Osteoblast (primary cell): ENCODE measurements at regions not wholly inside any gene's neighbourhood (a gene's known extent, or its start where the extent isn't known, plus 50 kb on each side); places are given as distances from the start of the nearest gene placed in this dataset.
A peak's percentile ranks its signal among the peaks of the same experiment; 100 is the strongest.

Experiments
- DNase-seq: peaks from one replicate; pipeline ENCODE4 v3.0.0; 2011; ENCODE audit warnings: low spot score, mixed read lengths; ENCODE audit not compliant: insufficient read length; ENCODE audit errors: missing footprints
- H2AFZ ChIP-seq: 2 replicates; pipeline ENCODE4 v1.6.0; 2011; ENCODE audit warnings: mild to moderate bottlenecking, low read length
- H3K27ac ChIP-seq: 2 replicates; pipeline ENCODE4 v1.5.1; 2011; ENCODE audit warnings: mild to moderate bottlenecking, low read depth, low read length, moderate library complexity
- H3K27me3 ChIP-seq: 2 replicates; pipeline ENCODE4 v1.6.0; 2012; ENCODE audit warnings: mild to moderate bottlenecking, control low read depth, inconsistent platforms, low read length, moderate library complexity; ENCODE audit not compliant: insufficient read depth
- H3K36me3 ChIP-seq: 2 replicates; pipeline ENCODE4 v1.5.1; 2011; ENCODE audit warnings: mild to moderate bottlenecking, low read length, control low read depth, moderate library complexity; ENCODE audit not compliant: insufficient read depth
- H3K4me1 ChIP-seq: 2 replicates; pipeline ENCODE4 v1.5.1; 2011; ENCODE audit warnings: mild to moderate bottlenecking, low read length, control low read depth, moderate library complexity; ENCODE audit not compliant: insufficient read depth
- H3K4me2 ChIP-seq: 2 replicates; pipeline ENCODE4 v1.6.0; 2011; ENCODE audit warnings: mild to moderate bottlenecking, low read length; ENCODE audit not compliant: insufficient read depth
- H3K4me3 ChIP-seq: fragments of 200-600 bp; sonication (generic); 3 replicates; pipeline ENCODE4 v1.5.1; 2012; ENCODE audit warnings: mild to moderate bottlenecking, low read length, inconsistent platforms; ENCODE audit not compliant: insufficient read depth
- H3K79me2 ChIP-seq: 2 replicates; pipeline ENCODE4 v1.6.0; 2012; ENCODE audit warnings: mild to moderate bottlenecking, low read length, control low read depth, inconsistent platforms; ENCODE audit not compliant: insufficient read depth
- H3K9me3 ChIP-seq: 2 replicates; pipeline ENCODE4 v1.5.1; 2011; ENCODE audit warnings: low read depth, low read length, control low read depth
- H4K20me1 ChIP-seq: 2 replicates; pipeline ENCODE4 v1.6.0; 2012; ENCODE audit warnings: mild to moderate bottlenecking, low read length, control low read depth; ENCODE audit not compliant: insufficient read depth
- TF ChIP-seq, protein P1 (sequence below): IDR thresholded peaks from 2 replicates; pipeline ENCODE4 v1.5.1; 2011; ENCODE audit warnings: mild to moderate bottlenecking, low read depth, low read length, moderate library complexity; ENCODE audit errors: extremely low read depth

DNA sequence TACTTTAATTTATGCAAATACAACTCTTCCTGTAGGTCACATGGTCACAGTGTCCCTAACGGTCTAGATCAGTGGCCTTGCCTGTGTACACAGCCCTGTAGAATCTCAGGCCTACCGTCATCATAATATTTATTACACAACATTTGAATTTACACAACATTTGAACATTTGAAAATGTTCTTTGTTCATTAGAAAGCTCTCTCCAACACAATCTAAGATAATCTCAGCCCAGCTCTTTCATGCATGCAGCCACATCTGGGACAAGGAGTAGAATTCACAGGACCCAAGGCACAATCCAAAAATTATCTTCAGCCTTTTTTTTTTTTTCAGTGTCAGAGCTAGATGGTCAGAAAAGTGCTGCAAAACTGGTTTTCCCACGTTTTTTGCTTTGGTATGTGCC is 892.8 kb downstream of the TFAP2A start:
- H3K4me2 ChIP-seq: no peak overlapping the region
- no peak for DNase-seq
- peaks cover 15% of the 10 kb centered on the region for H3K4me1 ChIP-seq
- H2AFZ ChIP-seq: no peak overlapping the region
- no peaks in the 10 kb centered on the region for H3K79me2 ChIP-seq
- no peaks in the 10 kb centered on the region for H3K36me3 ChIP-seq
- no peaks in the 10 kb centered on the region for H4K20me1 ChIP-seq
- H3K27me3 ChIP-seq: no peaks in the 10 kb centered on the region
- TF ChIP-seq, protein P1, sequence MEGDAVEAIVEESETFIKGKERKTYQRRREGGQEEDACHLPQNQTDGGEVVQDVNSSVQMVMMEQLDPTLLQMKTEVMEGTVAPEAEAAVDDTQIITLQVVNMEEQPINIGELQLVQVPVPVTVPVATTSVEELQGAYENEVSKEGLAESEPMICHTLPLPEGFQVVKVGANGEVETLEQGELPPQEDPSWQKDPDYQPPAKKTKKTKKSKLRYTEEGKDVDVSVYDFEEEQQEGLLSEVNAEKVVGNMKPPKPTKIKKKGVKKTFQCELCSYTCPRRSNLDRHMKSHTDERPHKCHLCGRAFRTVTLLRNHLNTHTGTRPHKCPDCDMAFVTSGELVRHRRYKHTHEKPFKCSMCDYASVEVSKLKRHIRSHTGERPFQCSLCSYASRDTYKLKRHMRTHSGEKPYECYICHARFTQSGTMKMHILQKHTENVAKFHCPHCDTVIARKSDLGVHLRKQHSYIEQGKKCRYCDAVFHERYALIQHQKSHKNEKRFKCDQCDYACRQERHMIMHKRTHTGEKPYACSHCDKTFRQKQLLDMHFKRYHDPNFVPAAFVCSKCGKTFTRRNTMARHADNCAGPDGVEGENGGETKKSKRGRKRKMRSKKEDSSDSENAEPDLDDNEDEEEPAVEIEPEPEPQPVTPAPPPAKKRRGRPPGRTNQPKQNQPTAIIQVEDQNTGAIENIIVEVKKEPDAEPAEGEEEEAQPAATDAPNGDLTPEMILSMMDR: no peak
- no peak overlapping the region for H3K27ac ChIP-seq
- no peak overlapping the region for H3K4me3 ChIP-seq
- H3K9me3 ChIP-seq: no peaks in the 10 kb centered on the region

DNA sequence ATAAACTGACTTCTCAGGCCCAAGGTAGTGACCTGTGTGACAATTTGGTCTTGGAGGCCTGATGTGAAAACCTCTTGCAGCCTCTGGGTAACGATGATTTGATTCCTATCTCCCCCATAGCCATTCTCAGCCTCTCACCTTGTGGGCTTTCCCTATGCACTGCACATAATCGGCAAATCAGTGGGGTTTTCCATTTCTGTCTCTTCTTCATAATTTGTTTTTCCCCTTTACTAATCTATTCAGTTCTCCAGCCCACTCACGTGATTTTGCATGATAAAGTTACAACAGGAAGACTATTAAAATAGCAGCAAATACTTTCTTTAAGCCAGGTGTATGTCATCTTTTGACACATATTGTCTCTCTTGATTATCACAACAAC is 893.7 kb downstream of the TFAP2A start:
- TF ChIP-seq, protein P1: no peak
- H3K27ac ChIP-seq: peak overlapping the region; percentile 5
- peaks cover 15% of the 10 kb centered on the region for H3K4me1 ChIP-seq
- H3K4me2 ChIP-seq: peak overlapping the region; percentile 12
- no peak overlapping the region for H3K4me3 ChIP-seq
- no peak overlapping the region for H2AFZ ChIP-seq
- H4K20me1 ChIP-seq: no peaks in the 10 kb centered on the region
- H3K36me3 ChIP-seq: no peaks in the 10 kb centered on the region
- DNase-seq: no peak
- H3K27me3 ChIP-seq: no peaks in the 10 kb centered on the region
- no peaks in the 10 kb centered on the region for H3K79me2 ChIP-seq
- H3K9me3 ChIP-seq: no peaks in the 10 kb centered on the region

DNA sequence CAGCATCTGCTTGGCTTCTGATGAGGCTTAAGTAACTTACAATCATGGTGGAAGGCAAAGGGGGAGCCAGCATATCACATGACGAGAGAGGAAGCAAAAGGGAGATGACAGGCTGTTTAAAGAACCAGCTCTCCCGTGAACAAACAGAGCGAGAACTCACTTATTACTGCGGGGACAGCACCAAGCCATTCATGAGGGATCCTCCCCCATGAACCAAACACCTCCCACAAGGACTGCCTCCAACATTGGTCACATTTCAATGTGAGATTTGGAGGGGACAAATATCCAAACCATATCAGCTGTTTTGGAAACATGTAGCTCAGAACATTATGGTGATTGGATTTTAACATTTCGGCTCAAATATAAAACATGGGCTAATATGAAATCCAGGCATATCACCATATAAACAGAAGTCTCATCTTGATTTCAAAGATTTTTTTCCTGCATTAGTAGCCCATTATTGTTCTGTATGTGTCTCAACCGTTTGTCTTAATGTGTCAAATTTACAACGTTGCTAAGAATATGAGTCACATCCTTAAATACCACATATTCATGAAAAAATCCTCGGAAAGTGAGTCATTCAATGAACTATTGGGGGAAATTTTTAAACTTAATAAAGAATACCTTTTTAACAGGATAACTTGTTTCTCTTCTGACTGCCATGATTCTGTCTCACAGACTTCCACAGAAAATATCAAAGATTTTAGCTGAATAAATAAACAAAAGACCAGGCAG is 894.3 kb downstream of the TFAP2A start:
- Histone ChIP-seq H3K4me3 (no peak overlapping the region), H3K36me3 (no peaks in the 10 kb centered on the region), H3K79me2 (no peaks in the 10 kb centered on the region), H4K20me1 (no peaks in the 10 kb centered on the region), H3K27me3 (no peaks in the 10 kb centered on the region), H3K27ac (peak overlapping the region; percentile 5), H3K4me2 (peak overlapping the region; percentile 39), H3K4me1 (peaks cover 15% of the 10 kb centered on the region), H3K9me3 (no peaks in the 10 kb centered on the region), H2AFZ (peak overlapping the region; percentile 54)
- no peak for DNase-seq
- TF ChIP-seq, protein P1: no peak

DNA sequence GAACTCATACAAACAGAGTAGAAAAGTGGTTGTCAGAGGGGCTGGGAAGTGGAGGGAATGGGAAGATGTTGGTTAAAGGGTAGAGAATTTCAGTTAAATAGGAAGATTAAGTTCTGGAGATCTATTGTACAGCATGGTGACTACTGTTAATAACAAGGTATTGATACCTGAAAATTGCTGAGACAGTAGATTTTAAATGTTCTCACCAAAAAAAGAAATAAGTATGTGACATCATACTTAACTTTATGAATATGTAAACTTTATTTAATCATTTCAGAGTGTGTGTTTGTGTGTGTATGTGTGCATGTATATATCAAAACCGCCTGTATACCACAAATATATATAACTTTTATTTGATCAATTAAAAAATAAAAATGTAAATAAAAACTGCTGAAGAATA is 896.4 kb downstream of the TFAP2A start:
- Histone ChIP-seq H3K4me3 (no peak overlapping the region), H3K4me1 (peaks cover 15% of the 10 kb centered on the region), H2AFZ (no peak overlapping the region), H3K4me2 (no peak overlapping the region), H3K9me3 (no peaks in the 10 kb centered on the region), H3K36me3 (no peaks in the 10 kb centered on the region), H3K79me2 (no peaks in the 10 kb centered on the region), H3K27ac (no peak overlapping the region), H3K27me3 (no peaks in the 10 kb centered on the region), H4K20me1 (no peaks in the 10 kb centered on the region)
- TF ChIP-seq, protein P1: no peak
- DNase-seq: no peak
